Hematopoietic multipotent progenitor cell treated with erythropoietin and hydrocortisone succinate and interleukin-3 and kit ligand, for 15 days (in vitro differentiated cells): ENCODE measurements at regions not wholly inside any gene's neighbourhood (a gene's known extent, or its start where the extent isn't known, plus 50 kb on each side); places are given as distances from the start of the nearest gene placed in this dataset.

Source experiments
- DNase-seq: peaks from one replicate; pipeline ENCODE4 v3.0.0-alpha.2; 2015; ENCODE audit warnings: low spot score

DNA sequence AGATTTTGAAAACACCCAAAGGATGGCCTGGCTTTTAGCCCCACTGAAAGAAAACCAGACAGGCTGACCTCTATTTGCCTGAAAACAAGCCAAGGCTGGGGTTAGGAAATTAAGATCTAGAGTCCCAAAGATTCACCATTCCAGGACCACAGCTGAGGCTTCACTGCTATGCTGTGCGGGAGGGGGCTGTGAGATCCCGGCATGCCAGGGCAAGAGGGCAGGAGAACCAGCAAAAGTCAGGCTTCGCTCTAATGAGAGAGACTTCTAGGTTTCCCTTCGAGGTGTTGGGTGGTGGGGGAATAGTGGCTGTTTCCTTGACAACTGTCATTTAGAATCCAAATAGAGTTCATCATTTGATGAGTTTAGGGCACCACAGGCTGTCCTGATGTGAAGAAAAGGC, 152.9 kb upstream of the NFIB start:
- no peak for DNase-seq

DNA sequence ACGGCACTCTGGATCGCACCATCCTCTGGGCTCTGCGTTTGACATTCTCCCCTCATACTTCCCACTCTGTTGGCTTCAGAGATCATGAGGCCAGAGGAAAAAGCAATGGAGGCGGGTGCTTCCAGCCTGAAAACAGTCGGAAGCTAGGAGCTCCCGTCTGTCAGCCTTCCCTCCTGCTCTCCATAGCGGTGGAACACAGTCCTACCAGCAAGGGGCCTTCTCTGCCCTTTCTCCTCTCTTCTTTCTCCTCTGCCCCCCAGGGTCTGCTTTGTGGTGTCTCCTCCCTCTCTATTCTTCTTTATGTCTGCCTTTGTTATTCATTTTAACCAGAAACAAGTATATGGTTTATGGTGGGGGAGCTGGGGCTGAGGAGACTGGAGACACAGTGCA, 152.5 kb upstream of the NFIB start:
- DNase-seq, result no peak

DNA sequence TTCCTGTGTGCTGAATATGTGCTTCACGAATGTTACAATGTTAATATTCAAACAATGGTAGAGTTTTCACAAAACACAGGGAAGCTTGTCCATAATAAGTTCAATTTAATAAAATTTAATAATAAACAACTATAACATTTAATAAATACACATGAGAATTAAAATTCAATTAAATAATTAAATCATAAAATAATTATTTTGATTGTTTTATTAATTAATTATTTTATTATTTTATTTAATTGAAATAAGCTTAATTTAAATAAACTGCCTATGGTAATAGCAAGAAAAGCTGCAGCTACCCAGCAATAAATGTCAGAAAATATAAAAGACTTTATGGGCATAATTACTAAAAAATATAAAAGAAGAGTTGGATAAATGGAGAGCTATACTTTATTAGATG, 149.0 kb upstream of the NFIB start:
- no peak for DNase-seq

- DNase-seq, result no peak
Measured at GRCh38 chr9:14455243-14455642, 141.3 kb upstream of the NFIB start.

DNA sequence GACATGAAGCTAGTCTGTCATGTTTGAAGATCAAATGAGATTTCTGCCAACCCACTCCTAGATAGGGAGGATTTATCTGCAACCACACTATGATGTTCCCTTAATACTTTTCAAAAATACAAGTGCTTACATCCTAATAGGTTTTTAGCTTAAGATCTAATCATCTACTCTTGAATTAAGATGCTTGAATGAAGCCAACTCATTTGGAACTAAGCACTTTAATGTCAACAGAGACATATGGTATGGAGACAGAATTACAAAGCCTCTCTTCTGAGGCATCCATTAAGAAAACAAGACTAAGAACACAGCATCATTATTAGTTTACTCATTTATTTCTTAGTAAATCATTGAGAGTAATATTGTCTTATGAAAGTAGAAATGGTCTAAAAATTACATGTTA, 139.3 kb upstream of the NFIB start:
- no peak for DNase-seq

DNA sequence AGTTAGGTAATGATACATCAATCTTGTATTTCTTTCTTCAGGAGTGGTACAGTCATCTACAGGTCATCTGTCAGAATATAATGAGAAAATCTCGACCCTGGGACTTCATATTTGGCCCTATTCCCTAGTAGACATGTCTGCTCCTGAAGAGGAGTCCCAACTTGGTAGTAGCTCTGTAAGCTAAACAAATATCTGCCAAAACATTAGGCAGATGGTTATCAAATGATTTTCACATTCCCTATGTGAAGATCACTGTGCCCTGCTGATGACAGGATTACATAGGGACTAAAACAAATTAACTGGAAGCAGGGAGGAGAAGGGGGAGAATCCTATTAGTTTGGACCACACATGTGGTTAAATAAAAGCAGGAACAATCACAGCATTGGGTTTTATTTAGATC, 138.6 kb upstream of the NFIB start:
- DNase-seq, result no peak

- DNase-seq, result no peak
Measured at GRCh38 chr9:14451949-14452348, 138.0 kb upstream of the NFIB start.

DNA sequence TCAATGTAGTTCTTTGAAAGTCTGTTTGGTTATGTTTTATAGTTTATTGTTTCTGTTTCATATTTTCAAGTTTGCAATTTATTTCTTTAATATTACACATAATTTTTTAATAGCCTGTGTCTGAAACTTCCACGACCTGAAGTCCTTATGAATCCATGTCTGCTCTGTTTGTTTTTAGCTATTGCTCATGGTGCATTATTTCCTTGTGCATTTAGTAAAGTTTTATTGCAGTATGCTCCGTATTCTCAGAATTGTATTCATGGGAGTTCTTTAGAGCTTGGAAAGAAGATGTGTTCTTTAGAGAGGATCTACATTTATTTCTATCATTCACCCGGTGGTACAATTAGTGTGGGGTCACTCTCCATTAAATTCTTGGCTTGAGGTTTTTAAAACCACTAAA, 133.2 kb upstream of the NFIB start:
- DNase-seq, result no peak

DNA sequence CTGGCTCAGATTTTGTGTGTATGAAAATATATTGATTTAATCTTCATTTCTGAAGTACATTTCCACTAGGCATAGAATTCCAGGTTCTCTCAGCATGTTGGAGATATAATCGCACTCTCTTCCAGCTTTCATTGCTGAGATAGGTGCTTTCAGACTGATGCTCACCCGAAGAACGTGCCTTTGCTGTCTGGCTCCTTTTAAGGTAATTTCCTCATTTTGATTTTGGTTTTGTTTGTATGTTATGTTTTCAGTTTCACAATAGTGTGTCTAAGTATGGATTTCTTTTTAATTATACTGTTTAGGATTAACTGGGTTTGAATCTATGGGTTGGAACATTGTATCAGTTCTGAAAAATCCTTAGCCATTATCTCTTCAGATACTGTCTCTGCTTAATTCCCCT, 132.0 kb upstream of the NFIB start:
- DNase-seq, result no peak

- no peak for DNase-seq
Measured at GRCh38 chr9:14442956-14443355, 129.0 kb upstream of the NFIB start.

DNA sequence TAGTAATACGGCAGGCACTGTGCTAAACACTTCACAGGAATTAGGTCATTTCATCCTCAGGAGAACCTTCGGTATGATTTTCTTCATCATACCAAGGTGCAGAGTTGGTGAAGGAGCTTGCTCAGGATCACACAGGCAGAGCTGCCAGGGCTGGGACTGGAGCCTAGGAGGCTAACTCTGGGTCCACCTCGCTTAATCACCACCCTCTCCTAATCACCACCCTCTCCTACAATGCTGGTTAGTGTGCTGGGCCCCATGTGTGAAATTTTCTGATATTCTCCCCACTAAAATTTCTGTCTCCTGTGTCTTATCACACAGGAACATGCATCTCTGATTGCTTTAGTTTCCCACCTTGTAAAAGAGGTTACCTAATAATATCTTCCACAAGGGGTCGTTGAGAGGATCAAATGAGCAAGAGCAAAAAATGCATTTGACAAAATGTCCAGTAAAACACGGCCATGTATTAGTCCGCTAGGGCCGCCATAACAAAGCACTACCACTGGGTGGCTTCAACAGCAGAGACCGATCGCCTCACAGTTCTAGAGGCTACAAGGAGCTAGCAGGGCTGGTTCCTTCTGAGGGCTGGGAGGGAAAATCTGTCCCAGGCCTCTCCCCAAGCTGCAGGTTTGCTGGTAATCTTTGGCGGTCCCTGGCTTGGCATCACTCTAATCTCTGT, 128.2 kb upstream of the NFIB start:
- no peak for DNase-seq

- DNase-seq, result no peak
Measured at GRCh38 chr9:14441115-14441514, 127.2 kb upstream of the NFIB start.

DNA sequence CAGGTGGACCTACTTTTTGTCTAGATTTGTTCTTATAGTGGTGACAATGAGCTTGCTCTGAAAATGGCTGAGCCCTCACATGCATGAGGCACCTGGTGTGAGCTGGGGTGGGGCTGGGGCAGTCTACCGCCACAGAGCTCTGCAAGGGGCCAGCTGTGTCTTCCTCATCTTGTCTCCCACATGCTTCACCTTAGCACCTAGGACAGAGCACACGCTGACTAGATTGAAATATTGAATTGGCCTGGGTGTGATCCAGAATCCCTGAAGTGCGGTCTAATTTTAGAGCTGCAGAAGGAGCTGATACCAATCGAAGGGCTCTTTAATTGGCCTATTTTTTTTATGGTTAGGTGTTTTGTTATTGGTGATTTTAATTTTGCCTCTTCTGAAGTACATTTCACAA, 126.1 kb upstream of the NFIB start:
- DNase-seq, result no peak

DNA sequence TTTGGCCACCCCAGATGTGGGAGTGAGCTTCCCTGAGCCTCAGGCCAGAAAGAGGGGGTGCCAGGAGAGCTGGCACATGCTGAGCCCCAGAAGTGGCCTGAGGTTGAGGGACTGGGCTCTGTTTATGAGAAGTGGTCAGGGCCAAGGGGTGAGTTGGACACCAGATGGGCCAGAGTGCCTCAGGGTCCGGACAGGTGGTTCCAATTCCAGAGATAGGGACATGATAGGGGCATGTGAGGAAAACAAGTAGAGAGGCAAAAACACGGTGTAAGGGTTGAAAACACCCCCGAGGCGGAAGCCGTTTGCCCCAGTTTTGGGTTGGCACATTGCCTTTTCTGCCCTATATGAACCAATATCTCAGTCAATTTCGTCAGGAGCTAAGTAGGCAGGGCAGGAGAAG, 125.6 kb upstream of the NFIB start:
- no peak for DNase-seq

GRCh38 chr9:14438232-14439021, 124.5 kb upstream of the NFIB start:
- no peak for DNase-seq

- no peak for DNase-seq
Measured at GRCh38 chr9:14437354-14438231, 123.7 kb upstream of the NFIB start.

GRCh38 chr9:14435871-14436270, 121.9 kb upstream of the NFIB start:
- DNase-seq, result no peak

DNA sequence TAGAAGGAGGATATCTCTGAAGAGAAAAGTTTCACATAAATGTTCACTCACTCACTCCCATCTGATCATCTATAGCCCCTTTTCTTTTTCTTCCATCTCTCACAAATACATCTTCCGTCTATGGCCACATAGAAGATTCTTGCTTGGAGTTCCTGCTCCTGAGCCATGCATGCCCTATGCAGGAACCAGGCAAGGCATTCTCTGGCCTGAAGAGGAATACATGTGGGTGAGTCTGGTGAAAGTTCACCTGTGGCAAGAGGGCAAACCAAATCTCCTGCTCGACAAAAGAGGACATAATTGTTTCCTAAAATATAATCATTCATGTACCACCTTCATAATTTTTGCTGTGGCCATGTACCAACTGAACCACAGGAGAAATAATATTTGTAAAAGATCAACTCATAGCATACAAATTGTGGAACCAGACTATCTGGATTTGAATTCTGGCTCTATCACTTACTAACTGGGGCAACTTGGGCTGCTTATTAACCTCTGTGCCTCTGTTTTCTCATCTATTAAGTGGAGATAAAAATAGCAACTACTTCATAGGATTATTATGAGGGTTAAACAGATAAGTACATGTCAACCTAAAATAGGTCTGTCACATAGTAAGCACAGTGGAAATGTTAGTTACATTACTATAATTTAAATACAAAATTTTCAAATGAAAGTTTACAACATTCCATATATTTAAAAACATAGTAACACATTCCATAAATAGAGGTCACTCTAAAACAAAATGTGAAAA, 121.2 kb upstream of the NFIB start:
- DNase-seq, result no peak

GRCh38 chr9:14434158-14434504, 120.2 kb upstream of the NFIB start:
- no peak for DNase-seq

DNA sequence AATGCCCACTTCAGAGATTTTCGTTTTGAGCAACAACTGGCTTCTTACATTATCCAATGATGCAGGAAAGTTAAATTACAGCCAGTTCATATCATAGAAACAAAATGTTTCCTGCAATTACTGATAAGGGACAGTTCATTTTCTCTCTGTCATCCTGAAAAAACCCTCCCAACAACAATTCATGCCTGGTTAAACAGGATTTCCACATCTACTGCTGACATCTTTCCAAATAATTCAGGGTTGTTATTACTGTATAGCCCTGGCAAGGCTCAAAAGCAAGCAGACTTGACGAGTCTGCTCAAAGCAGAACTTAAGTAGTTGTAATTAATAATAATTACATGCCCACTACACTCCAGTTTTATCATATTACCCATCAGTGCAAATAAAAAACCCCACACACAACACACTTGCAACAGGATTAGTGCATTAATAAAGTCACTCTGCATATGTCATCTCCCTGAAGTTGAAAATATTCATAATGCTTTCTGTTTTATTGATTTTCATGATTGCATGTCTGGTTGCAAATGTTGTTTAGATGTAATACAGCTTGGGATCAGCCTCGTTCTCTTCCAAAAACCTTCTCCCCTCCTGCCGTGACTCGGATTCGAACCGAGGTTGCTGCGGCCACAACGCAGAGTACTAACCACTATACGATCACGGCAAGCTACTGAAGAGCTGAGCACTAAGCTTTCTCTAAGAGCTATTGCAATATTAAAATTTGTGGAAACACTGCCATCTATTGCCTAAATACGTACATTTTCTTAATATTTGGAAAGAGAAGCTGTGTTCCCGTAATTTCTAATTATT, 119.6 kb upstream of the NFIB start:
- DNase-seq, result peak; percentile 63

- peak; percentile 30 for DNase-seq
Measured at GRCh38 chr9:14432666-14433350, 118.9 kb upstream of the NFIB start.
